Dermis microvascular lymphatic vessel endothelial cell (primary cell): ENCODE measurements at regions not wholly inside any gene's neighbourhood (a gene's known extent, or its start where the extent isn't known, plus 50 kb on each side); places are given as distances from the start of the nearest gene placed in this dataset.
A peak's percentile ranks its signal among the peaks of the same experiment; 100 is the strongest.

Experiments
- DNase-seq, 2 donors: peaks; one replicate each; pipeline versions ENCODE4 v3.0.0 to v3.0.0-alpha.2; 2010; ENCODE audit warnings: low read depth in 2 of 2

DNA sequence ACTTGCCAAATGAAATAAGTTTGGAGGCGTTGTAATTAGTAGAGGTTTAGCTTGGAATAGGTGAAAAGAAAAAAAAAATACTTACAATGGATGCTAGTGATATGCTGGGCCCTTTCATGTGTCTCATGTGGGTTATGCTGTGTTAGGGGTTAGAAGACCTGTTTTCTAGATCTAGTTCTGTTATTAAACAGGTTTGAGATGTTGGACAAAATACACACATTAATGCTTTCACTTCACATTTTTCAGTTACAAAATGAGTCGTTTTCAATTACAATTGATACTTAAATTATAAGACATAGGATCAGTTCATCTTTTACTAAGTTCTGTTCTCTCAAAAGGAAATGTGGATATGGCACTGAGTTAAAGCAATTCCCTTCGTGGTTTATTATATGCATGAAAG is 509.8 kb downstream of the EPM2A start:
- DNase-seq = no peak

DNA sequence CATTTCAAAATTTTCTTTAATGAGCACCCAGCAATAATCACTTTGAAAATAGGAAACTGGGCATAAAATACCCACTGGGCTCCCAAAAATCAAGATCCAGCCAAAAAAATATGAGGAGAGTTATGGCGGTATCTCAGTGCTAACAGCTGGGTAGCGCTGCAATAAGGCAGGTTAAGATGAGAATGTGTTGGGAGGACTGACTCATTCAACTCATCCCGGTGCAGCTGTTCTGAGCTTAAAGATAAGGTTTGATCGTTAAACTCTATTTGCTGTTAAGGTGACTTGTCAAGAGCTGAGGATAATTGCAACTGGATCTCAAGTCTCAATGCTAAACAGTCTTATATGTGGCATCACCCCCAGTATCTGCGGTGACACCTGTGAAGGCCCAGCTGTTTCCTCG is 507.7 kb downstream of the EPM2A start:
- DNase-seq = no peak

DNA sequence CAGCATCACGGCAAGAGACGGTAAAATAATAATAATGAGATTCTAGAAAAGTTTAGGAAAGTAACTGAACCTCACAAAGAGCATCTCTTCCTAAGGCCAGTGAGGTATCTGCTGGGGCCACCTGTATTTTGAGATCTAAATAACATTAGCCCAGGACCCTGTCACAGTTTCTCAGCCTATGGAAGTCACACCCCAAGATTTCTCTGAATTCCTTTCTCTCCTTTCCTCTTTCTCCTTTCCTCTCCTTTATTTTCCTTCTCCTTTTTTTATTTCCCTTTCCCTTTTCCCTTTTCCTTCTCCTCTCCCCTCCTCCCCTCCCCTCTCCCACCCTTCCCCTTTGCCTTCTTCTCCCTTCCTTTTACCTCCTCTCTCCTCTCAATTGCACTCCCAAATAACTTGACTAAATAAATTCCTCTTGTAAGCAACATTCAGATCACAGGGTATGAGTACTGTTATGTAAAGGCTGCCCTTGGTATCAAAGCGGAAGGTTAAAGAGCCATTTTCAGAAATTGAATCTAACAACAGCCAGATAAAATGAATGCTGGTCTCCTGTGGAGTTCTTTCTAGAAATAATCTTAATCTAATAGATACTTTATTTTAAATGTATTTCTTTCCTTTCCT is 506.2 kb downstream of the EPM2A start:
- no peak for DNase-seq

DNA sequence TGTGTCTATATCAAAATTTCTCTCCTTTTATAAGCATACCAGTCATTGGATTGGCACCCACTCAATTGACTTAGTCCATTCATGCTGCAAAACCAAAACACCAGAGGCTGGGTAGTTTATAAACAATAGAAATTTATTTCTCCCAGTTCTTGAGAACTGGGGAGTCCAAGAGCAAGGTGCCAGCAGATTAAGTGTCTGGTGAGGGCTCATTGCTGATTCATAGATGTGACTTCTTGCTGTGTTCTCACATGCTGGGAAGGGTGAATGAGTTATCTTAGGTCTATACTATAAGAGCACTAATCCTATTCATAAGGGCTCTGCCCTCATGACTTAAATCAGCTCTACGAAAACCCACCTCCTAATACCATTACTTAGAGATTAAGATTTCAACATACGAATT is 501.4 kb downstream of the EPM2A start:
- DNase-seq = no peak

DNA sequence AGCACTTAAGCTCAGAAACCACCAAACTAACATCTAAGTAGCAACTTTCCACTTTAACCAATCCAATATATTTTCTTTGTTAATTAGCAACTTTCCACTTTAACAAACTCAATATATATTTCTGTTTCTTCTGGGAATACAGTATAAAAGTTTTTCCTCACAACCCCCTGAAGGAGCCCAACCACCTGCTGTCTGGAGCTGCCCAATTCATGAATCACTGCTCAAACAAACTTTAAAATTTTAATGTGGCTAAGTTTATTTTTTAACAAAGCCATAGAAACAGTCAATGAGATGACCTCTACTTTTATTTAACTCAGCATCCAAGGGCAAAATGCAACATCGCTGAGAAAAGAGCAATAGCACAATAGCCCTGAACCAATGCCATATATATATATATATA is 500.1 kb downstream of the EPM2A start:
- no peak for DNase-seq

DNA sequence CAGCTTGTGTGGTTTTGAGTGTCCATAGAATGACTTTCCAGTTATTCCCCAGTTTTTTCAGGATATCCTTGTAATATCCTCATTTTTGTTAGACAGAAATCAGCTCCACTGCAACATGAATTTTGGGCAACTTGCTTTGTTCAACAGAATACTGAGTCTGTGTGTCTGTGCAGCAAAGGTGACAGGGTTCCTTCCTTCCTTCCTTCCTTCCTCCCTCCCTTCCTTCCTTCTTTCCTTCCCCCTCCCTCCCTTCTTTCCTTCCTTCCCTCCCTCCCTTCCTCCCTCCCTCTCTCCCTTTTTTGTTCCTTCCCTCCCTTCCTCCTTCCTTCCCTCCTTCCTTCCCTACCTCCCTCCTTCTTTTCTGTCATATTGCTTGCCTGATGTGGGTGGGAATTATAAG is 496.5 kb downstream of the EPM2A start:
- DNase-seq = no peak

DNA sequence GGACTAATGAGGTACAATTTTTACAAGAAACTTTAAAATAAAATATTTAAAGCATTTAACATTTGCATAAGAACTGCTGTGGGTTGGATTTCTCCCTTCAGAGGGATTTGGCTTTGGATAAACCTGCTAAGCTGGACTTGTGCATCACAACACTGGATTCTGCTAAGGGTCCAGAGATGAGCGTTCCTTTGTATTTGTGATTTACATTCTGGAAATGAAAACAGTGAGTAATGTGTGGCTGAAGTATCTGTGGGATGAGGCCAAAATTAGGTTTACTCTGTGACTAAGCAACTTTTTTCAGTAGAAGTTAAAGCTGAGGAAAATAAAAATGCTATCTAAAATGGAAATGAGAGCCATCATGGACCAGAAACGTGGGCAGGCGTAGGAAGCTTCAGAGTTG is 494.3 kb downstream of the EPM2A start:
- no peak for DNase-seq

DNA sequence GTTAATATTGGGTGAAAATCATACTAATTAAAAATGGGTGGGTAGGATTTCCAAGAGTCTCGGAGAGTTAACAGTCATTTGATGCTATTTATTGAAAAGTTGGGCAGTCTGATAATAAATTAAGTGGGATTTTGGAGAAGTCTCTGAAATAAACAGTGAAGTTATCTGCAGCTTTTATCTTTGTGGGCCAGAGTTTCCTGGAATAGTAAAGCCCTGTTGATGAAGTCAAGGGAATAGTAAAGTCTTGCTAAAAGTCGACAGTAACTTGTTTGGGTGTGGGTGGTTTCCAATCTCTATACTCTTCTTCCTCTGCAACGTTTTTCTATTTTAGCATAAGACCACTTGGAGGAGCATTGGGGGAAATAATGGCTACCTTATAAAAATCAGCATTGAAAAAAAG is 493.6 kb downstream of the EPM2A start:
- no peak for DNase-seq

DNA sequence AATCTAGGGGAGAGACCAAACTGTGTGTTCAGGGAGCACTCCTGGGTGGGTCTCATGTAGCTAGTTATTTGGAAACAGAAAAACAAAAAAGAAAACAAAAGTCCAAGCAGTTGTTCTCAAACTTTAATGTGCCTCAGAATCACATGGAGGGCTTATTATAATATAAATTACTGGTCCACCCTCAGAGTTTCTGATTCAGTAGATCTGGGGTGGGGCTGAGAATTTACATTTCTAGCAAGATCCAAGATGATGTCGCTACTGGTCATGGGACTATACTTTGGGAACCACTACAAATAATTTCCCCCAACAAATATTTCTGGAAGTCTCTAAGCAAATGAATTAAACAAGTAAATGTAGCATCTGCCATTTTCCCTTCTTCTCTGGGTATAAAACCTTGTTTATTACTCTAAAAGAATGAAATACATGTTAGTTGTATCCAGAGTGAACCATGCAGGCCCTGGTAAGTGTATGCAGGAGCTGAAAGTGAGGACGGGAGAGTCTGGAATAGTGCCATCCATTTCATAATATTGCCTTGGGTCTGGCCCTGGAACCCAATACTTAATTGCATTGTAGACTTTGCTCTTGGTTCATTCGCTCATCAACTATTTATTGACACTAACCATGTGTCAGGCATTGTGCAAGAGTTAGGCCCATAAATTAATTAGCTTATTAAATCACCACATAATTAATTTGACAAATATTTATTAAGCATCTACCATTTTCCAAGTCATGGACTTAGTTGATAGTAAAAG is 490.8 kb downstream of the EPM2A start:
- no peak for DNase-seq

DNA sequence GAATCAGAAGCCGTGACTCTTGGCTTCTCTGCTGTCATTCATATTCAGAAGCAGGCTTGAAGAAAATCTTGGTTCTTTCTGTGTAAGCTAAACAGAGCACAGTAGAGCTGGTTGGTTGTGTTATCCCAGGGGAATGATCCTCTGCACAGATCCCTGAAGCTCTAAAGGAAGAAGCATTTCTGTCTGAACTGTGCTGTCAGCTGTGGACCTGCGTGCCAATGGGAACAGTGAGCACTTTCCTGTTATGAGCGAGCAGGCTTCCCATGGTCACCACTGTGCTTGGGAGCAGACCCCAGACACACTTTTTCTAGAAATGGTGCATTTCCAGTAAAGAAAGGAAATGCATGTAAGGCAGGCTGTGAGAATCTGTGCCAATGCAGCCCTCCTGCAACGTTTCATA is 490.2 kb downstream of the EPM2A start:
- peak in 1 of 2 donors; percentile 52 for DNase-seq

DNA sequence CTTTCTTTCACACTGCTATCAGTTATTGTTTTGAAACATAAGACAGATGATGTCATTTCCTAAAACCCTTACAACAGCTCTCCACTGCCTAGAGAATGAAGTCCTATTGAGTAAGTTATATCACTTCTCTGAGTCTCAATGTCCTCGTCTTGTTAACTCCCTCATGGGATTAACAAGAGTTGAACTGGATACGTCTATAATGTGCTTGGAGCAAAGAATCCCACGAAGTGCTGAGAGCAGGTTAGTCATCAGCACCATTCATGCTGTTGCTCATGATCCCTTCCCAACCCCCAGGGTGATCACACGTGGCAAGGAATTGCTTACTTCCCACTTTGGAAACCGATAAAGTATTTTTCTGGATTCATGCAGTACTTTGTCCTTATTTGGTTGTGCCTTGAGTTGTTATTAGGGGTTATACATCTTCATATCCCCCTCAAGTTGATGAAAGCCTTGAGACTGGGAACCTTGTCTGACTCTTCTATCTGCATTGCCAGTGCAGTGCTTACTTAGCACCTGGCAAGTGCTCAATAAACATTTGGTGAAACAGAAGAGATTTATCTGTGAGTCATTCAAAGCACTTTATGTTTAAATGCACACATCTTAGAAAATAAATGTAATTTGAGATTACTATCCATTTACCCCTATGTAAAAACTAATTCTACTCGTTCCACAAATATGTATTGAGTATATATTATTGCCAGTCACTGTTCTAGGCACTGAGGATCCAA is 487.5 kb downstream of the EPM2A start:
- DNase-seq = peak in 1 of 2 donors; percentile 12

DNA sequence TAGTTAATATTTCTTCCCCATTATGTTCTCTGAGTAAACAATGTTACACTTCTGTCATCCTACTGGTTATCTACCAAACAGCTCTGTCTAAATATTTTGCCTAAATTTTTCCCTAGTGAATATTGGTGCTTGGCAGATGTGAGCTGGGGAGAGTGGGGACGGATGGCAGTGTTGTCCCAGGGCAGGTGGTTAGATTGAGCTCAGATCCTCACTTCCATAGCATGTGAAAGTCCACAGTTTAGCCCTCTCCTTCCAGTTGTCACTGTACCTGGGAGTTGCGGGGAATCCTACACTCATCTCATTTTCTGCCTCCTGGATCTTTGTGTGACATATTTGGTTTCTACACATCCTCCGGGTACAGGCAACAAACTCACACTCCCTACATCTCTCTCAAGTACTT is 484.9 kb downstream of the EPM2A start:
- DNase-seq = no peak

DNA sequence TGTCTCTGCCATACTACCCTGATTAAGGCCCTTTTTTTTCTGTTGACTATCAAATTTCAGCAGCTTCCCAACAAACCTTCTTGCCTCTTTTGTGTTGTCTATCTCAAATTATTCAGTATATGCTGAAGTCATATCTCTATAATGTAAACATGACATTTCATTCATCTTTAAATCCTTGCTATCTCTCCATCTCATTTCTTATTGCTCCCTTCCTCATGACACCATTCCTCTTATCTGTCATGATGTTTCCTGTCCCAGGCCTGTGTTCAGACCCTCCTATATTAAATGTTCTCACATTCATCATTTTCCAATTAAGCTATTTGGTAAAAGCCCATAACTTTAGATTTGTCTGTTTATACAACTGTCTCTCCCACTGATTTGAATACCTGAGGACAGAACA is 482.6 kb downstream of the EPM2A start:
- DNase-seq = no peak

DNA sequence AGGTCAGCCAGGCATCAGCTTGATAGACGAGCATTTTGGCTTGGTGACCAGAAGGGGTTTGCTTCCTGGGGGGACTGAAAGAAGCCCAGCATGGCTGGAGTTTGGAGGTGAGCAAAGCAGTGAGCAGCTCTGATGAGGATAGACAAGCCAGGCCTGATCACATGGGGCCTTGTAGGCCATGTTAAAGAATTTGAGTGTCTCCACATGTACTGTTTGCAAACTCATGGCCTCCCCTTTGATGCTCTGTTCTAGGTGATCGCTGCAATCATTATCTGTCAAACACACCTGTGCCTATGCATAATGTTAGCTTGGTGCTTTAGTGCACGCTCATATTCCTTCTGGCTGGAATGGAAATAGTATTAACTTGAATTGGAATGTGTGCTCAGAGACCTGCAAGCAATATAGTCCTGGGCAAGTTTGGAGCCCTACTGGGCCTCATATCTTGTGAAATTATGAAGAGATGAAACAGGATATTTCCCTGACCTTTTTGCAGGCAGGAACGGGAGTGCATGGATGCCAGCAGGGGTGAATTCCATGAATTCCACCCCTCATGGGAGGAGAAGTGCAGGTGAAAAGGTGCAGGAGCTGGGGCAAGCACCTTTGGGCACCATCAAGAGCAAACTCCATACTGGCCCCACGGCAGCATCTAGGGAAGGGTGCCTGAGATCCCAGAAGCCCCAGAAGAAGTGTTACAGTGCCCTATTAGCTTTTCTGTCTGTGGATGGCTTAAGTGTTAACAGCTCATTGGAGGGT is 480.5 kb downstream of the EPM2A start:
- DNase-seq = no peak

DNA sequence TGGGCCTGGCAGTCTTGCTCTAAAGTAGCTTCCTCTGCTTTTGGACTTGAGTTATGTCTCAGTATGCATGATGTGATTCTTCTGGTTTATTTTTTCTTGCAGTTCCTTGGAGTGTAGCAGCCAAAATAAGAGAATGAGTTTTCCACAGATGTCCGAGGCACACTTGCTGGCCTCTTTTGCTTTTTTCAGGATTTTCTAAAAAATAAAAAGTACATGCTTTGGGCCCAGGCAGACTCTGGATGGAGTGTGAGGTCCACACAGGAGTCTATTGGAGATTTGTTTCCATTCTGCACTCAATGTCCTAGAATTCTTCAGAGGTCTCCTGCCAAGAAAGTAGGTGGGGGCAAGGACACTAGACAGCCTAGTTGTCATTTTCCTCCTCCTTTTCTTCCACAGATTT is 477.6 kb downstream of the EPM2A start:
- DNase-seq = no peak

DNA sequence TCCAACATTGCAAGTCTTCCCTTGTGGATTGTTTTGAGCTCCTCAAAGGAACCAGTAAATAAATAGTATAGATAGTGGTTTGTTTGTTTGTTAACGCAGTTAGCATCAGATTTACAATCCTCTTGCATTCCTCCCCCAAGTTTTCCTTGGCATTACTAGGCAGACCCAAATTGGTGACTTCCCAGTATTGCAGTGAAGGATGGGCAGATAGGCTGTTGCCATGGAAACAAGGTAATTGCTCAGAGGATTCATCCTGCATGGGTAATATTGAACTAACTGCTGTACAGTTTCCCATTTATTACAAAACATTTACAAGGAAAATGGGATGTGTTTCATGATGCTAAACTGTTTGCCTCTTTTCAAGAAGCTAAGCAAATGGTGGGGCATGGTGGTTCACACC is 477.2 kb downstream of the EPM2A start:
- DNase-seq = no peak

DNA sequence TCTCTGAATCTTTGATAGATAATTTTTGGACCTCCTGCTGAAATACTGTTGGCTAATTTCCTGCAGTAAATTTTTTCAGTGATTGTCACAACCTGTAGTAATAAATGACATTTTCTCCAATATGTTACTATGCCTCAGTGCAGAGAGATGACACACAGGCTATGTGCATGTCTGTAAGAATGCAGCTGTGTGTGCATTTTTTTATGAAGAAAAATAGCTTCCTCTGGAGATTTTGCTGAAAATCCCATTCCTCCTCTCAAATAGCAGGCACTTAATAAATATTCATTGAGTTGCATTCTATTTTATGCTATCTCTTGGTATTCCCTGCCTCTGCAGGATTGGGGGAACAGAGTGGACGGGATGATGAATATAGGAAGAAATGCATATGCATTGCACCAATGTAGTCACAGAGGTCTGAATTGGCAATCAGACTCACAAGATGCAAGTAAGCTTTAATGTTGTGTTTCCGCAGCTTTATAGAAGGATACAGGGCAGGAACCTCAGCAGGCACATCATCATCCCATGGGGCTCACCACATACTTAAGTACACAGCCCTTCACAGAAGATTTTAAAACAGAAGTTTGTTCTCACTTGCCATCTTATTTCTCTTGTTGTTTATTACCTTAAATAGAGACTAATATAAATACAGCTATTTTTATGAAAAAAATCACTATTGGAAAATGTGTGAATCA is 474.7 kb downstream of the EPM2A start:
- no peak for DNase-seq

DNA sequence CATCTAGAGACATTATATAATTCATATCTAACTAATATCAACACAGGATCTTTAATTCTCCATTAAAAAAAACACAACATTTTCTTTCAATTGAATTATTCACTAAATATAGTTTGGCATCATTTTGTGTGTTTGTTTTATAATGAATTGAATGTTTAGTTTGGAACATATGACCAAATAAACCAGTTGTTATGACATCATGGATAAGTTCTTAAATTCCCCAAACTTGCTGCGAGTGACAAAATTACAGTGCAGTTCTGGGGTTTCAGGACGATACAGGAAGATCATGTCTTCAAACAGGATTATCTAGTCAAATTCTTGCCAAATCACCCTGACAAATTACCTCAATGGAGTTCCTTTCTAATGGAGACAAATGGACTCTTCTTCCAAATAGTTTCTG is 473.6 kb downstream of the EPM2A start:
- no peak for DNase-seq

DNA sequence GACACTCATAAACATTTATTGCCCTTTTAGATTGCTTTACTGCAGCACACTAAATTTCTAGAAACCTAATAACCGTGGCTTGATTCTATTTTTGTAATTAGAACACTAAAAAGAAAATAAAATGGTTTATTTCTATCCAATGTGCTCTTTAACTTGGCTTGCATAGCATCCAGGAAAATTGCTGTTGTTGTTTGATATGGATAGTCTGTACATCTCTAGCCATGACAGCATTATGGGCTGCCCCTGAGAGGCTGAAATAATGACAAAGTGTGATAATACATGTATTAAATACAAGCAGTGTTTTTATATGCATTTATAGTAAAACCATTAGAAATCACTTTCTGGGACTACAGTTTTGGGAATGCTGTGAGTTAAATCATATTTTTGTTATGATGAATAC is 472.5 kb downstream of the EPM2A start:
- DNase-seq = no peak

DNA sequence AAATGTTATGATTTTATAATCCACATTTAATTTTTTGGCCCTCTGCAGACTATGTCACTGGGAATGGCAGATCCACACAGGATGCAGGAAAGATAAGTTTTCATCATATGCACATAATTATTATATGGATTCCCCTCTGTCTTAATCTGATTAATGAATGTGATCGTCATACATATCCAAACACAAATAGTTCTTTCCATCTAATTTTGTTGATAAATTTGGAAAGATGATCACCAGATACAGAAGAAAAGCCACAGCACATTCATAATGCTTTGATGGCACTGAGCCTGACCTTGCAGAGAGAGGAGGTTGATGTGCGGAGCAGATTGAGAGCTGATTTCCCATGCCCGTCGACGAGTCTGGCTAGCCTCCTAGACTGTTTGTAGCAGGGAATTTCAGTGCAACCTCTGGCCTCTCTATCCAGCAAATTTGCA is 471.5 kb downstream of the EPM2A start:
- no peak for DNase-seq

DNA sequence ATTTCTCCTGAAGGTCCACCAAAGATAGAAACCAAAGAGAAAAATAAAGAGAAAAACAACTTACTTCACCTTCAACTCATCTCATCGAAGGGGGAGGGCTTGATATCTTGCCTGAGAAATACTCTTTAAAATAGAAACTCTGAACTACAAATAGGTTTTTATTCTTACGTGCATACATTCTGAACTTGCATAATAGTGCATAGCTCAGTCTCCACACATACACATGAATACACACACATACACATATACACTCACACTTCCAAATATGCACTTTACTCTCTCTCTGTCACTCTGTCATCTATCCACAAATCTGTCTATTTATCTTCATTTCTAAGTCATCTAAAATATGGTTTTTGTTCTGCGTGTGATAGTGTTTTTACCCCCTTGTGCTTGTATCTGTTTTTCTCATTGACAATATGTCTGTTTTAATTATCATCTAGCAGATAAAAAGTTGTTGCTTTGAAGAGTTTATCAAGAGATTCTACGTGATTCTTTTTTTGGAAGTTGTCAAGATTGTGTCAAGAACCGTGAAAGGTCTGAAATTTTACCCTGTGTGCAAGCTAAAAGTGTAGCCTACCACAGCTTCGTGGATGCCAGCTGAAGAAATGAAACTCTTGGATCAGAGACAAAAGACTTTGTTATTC is 468.8 kb downstream of the EPM2A start:
- no peak for DNase-seq
